Panc1 (cell line): ENCODE measurements at regions not wholly inside any gene's neighbourhood (a gene's known extent, or its start where the extent isn't known, plus 50 kb on each side); places are given as distances from the start of the nearest gene placed in this dataset.

Experiments
- CTCF ChIP-seq: fragments of 450-650 bp; IDR thresholded peaks from 2 replicates; pipeline ENCODE4 v1.5.1; 2017; ENCODE audit warnings: mild to moderate bottlenecking
- POLR2AphosphoS5 ChIP-seq: IDR thresholded peaks from 2 replicates; pipeline ENCODE4 v1.6.1; 2012; ENCODE audit warnings: mild to moderate bottlenecking, low read depth, low read length, moderate library complexity

DNA sequence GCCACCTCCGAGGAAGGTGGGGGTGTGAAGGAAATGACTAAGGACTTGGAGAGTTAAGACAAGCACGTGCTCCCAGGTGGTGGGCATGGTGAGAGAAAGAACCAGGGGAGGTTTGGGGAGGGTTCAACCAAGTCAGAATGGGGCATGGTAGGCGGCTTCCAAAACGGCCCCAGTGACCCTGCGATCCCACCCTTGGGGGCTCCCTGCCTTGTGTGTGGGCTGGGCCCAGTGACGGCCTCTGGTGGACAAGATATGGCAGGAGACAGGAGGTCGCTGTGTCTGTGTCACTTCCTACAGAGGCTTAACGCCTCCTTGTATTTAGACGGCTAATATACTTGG lies 51.3 kb upstream of the IRX4 start:
- no peak for TF ChIP-seq CTCF
- TF ChIP-seq POLR2AphosphoS5, result no peak
